ENCODE measurements at regions not wholly inside any gene's neighbourhood (a gene's known extent, or its start where the extent isn't known, plus 50 kb on each side); places are given as distances from the start of the nearest gene placed in this dataset.
"Not testable (repeated sequence)": the region's sequence is repeated elsewhere in the genome, so short reads cannot be mapped to it uniquely, and the experiment has no call there.

GRCh38 chrX:106284431-106285025, 116.4 kb downstream of the PWWP3B start:
- TF ChIP-seq CTCF (IDR thresholded peaks at IDR 0.05; ENCODE audit: borderline replicate concordance), result no peak
- Histone ChIP-seq H3K4me1 (no peaks in the 10 kb centered on the region), H3K36me3 (no peaks in the 10 kb centered on the region), H3K27ac (replicated peaks) (no peak overlapping the region), H3K4me3 (no peak overlapping the region), H3K9me3 (replicated peaks) (no peaks in the 10 kb centered on the region), H3K27me3 (ENCODE audit: low read depth) (no peaks in the 10 kb centered on the region)
- intact Hi-C loops (cut with micrococcal nuclease), result no loop called here
- DNase-seq, result no peak

- Histone ChIP-seq H3K27ac (replicated peaks) (no peak overlapping the region), H3K27me3 (ENCODE audit: low read depth) (no peaks in the 10 kb centered on the region), H3K4me3 (no peak overlapping the region), H3K9me3 (replicated peaks) (no peaks in the 10 kb centered on the region), H3K4me1 (no peaks in the 10 kb centered on the region), H3K36me3 (no peaks in the 10 kb centered on the region)
- TF ChIP-seq CTCF (IDR thresholded peaks at IDR 0.05; ENCODE audit: borderline replicate concordance), result no peak
- intact Hi-C loops (cut with micrococcal nuclease), result no loop called here
- no peak for DNase-seq
Observed at GRCh38 chrX:106286053-106286650, 118.0 kb downstream of the PWWP3B start.

- DNase-seq; intact Hi-C loops (cut with micrococcal nuclease); H3K4me1 ChIP-seq; H3K9me3 ChIP-seq (replicated peaks); H3K36me3 ChIP-seq; H3K27me3 ChIP-seq (ENCODE audit: low read depth); H3K27ac ChIP-seq (replicated peaks); H3K4me3 ChIP-seq: not testable (repeated sequence)
Observed at GRCh38 chrX:106290778-106291177, 122.7 kb downstream of the PWWP3B start.

GRCh38 chrX:106291779-106292390, 123.8 kb downstream of the PWWP3B start:
- H3K27me3 ChIP-seq (ENCODE audit: low read depth); H3K4me1 ChIP-seq; H3K9me3 ChIP-seq (replicated peaks); DNase-seq; intact Hi-C loops (cut with micrococcal nuclease); H3K4me3 ChIP-seq; H3K36me3 ChIP-seq; H3K27ac ChIP-seq (replicated peaks): not testable (repeated sequence)

- intact Hi-C loops (cut with micrococcal nuclease), result no loop called here
- Histone ChIP-seq H3K27ac (replicated peaks) (no peak overlapping the region), H3K4me3 (no peak overlapping the region), H3K9me3 (replicated peaks) (no peaks in the 10 kb centered on the region), H3K4me1 (no peaks in the 10 kb centered on the region), H3K27me3 (ENCODE audit: low read depth) (no peaks in the 10 kb centered on the region), H3K36me3 (no peaks in the 10 kb centered on the region)
- DNase-seq, result no peak
- no peak for TF ChIP-seq CTCF (IDR thresholded peaks at IDR 0.05; ENCODE audit: borderline replicate concordance)
Observed at GRCh38 chrX:106300239-106300638, 132.1 kb downstream of the PWWP3B start.

- no peak for DNase-seq
- intact Hi-C loops (cut with micrococcal nuclease), result no loop called here
- no peaks in the 10 kb centered on the region for H3K4me1 ChIP-seq
- H3K27me3 ChIP-seq (ENCODE audit: low read depth), result no peaks in the 10 kb centered on the region
- TF ChIP-seq CTCF (IDR thresholded peaks at IDR 0.05; ENCODE audit: borderline replicate concordance), result no peak
- no peaks in the 10 kb centered on the region for H3K9me3 ChIP-seq (replicated peaks)
- no peak overlapping the region for H3K27ac ChIP-seq (replicated peaks)
- no peaks in the 10 kb centered on the region for H3K36me3 ChIP-seq
- no peak overlapping the region for H3K4me3 ChIP-seq
Observed at GRCh38 chrX:106300656-106301055, 132.6 kb downstream of the PWWP3B start.

All from left ventricle myocardium inferior (tissue), 1 donor.